Naive thymus-derived CD4-positive, alpha-beta T cell (primary cell): ENCODE measurements at regions not wholly inside any gene's neighbourhood (a gene's known extent, or its start where the extent isn't known, plus 50 kb on each side); places are given as distances from the start of the nearest gene placed in this dataset.

Experiments used
- ATAC-seq: fragments of 150-1000 bp; cut with Tn5 transposase; 2 replicates; pipeline ENCODE4 v1.10.0; 2021; ENCODE audit warnings: mild to moderate bottlenecking, moderate library complexity
- CTCF ChIA-PET: fragments of 350-600 bp; sonication (Branson Sonifier 250); formaldehyde crosslinking; loops from one replicate; lab custom pipeline; 2021; ENCODE audit warnings: antibody characterized with exemption; lab: Charles Lee
- POLR2A ChIA-PET: fragments of 350-600 bp; sonication (Branson Sonifier 250); formaldehyde crosslinking; loops from one replicate; lab custom pipeline; 2021; ENCODE audit warnings: antibody characterized with exemption, inconsistent platforms; lab: Charles Lee
- DNase-seq, 9 donors: peaks; one replicate each; pipeline versions ENCODE4 v3.0.0 to v3.0.0-alpha.2; 2020 to 2022; ENCODE audit warnings: mixed read lengths in 1 of 9
- H3K27ac ChIP-seq: one replicate; pipeline ENCODE4 v1.7.0; 2013; ENCODE audit warnings: mild to moderate bottlenecking, low read depth, low read length, moderate library complexity
- H3K27me3 ChIP-seq, 2 donors: one replicate each; pipeline ENCODE4 v1.7.0; 2013; ENCODE audit warnings: low read length in 2 of 2, mild to moderate bottlenecking in 2 of 2, moderate library complexity in 2 of 2; ENCODE audit not compliant: control insufficient read depth in 2 of 2, insufficient read depth in 2 of 2
- H3K36me3 ChIP-seq, 3 experiments: 1 replicate in 2 of 3; 2 replicates in 1 of 3; pipeline ENCODE4 v1.7.0; 2013; ENCODE audit warnings: low read length in 3 of 3, mild to moderate bottlenecking in 3 of 3, moderate library complexity in 1 of 3; ENCODE audit not compliant: insufficient read depth in 3 of 3, control insufficient read depth in 2 of 3
- H3K4me1 ChIP-seq, 2 donors: one replicate each; pipeline ENCODE4 v1.7.0; 2013; ENCODE audit warnings: low read length in 2 of 2, mild to moderate bottlenecking in 2 of 2, moderate library complexity in 1 of 2; ENCODE audit not compliant: control insufficient read depth in 2 of 2, insufficient read depth in 2 of 2
- H3K4me3 ChIP-seq: 2 replicates; pipeline ENCODE4 v1.7.0; 2013; ENCODE audit warnings: mild to moderate bottlenecking, low read length
- H3K9me3 ChIP-seq, 3 experiments: 1 replicate in 2 of 3; 2 replicates in 1 of 3; pipeline ENCODE4 v1.7.0; 2013; ENCODE audit warnings: low read length in 3 of 3; ENCODE audit not compliant: control insufficient read depth in 2 of 3
- H3K27ac Mint-ChIP-seq, 9 donors: one replicate each; pipeline ENCODE4 v1.8.0; 2020 to 2022; ENCODE audit warnings: mixed read lengths in 9 of 9, mild to moderate bottlenecking in 8 of 9, moderate library complexity in 5 of 9, inconsistent platforms in 2 of 9
- H3K27me3 Mint-ChIP-seq, 5 donors: one replicate each; pipeline ENCODE4 v1.8.0; 2021 to 2022; ENCODE audit warnings: mixed read lengths in 5 of 5, mild to moderate bottlenecking in 1 of 5
- H3K36me3 Mint-ChIP-seq, 5 donors: one replicate each; pipeline ENCODE4 v1.8.0; 2020 to 2022; ENCODE audit warnings: mixed read lengths in 5 of 5, mild to moderate bottlenecking in 3 of 5, inconsistent platforms in 1 of 5
- H3K4me1 Mint-ChIP-seq, 7 donors: one replicate each; pipeline ENCODE4 v1.8.0; 2020 to 2022; ENCODE audit warnings: mixed read lengths in 7 of 7, mild to moderate bottlenecking in 3 of 7, inconsistent platforms in 1 of 7
- H3K4me3 Mint-ChIP-seq, 10 donors: one replicate each; pipeline ENCODE4 v1.8.0; 2020 to 2022; ENCODE audit warnings: mild to moderate bottlenecking in 10 of 10, mixed read lengths in 10 of 10, moderate library complexity in 6 of 10, inconsistent platforms in 2 of 10
- H3K9me3 Mint-ChIP-seq, 11 donors: one replicate each; pipeline ENCODE4 v1.8.0; 2020 to 2022; ENCODE audit warnings: mixed read lengths in 11 of 11, mild to moderate bottlenecking in 4 of 11, inconsistent platforms in 1 of 11, moderate library complexity in 1 of 11
- intact Hi-C, 2 donors: fragments of 100-400 bp; cut with micrococcal nuclease; formaldehyde crosslinking; loops; one replicate each; pipeline ENCODE4 v1.15.1; 2023

DNA sequence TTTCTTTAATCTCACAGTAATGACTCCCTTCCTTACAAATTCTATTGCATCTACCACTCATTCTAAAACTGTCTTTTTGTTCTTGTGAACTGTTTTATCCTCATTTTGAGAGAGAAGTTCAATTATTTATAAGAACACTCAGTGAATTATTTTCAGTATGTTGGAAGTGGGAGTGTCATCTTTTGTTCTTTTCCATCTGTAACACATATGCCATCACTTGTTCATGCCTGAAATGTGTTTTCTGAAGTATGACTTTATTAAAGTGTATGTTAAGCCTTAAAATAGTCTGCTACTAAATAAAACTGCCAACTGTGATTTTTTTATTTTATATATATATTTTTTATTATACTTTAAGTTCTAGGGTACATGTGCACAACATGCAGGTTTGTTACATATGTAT lies 623.0 kb upstream of the CBLB start:
- Histone ChIP-seq H3K27me3 (no peaks in the 10 kb centered on the region), H3K4me3 (no peak overlapping the region), H3K4me1 (no peaks in the 10 kb centered on the region), H3K27ac (no peak overlapping the region), H3K36me3 (no peaks in the 10 kb centered on the region), H3K9me3 (no peaks in the 10 kb centered on the region)
- Mint-ChIP-seq H3K36me3 (no peaks in the 10 kb centered on the region), H3K27ac (no peak overlapping the region), H3K4me1 (no peaks in the 10 kb centered on the region), H3K4me3 (no peak overlapping the region), H3K9me3 (peaks cover 0 to 3% (median 0%) of the 10 kb centered on the region in 11 donors), H3K27me3 (no peaks in the 10 kb centered on the region)
- no peak for DNase-seq
- intact Hi-C loops: no loop called here
- ATAC-seq: no peak
- ChIA-PET CTCF (no interaction called here), POLR2A (no interaction called here)

- no peak overlapping the region for H3K4me3 ChIP-seq
- POLR2A ChIA-PET: no interaction called here
- Mint-ChIP-seq H3K4me3 (no peak overlapping the region), H3K27me3 (peaks cover 0 to 4% (median 0%) of the 10 kb centered on the region in 5 donors), H3K27ac (no peak overlapping the region), H3K4me1 (peaks cover 0 to 3% (median 0%) of the 10 kb centered on the region in 7 donors), H3K9me3 (peaks cover 0 to 1% (median 0%) of the 10 kb centered on the region in 11 donors), H3K36me3 (no peaks in the 10 kb centered on the region)
- DNase-seq (no peak), ATAC-seq (no peak)
- CTCF ChIA-PET: no interaction called here
- no peaks in the 10 kb centered on the region for H3K9me3 ChIP-seq
- H3K36me3 ChIP-seq: no peaks in the 10 kb centered on the region
- no peaks in the 10 kb centered on the region for H3K27me3 ChIP-seq
- H3K27ac ChIP-seq: no peak overlapping the region
- intact Hi-C loops: no loop called here
- H3K4me1 ChIP-seq: no peaks in the 10 kb centered on the region
Observed at GRCh38 chr3:106508331-106508893, 639.6 kb upstream of the CBLB start.

GRCh38 chr3:106510206-106510605 lies 641.4 kb upstream of the CBLB start:
- peaks cover 0 to 1% (median 0%) of the 10 kb centered on the region in 11 donors for H3K9me3 Mint-ChIP-seq
- no peaks in the 10 kb centered on the region for H3K36me3 ChIP-seq
- intact Hi-C loops: no loop called here
- peaks cover 0 to 3% (median 0%) of the 10 kb centered on the region in 7 donors for H3K4me1 Mint-ChIP-seq
- no peak overlapping the region for H3K4me3 Mint-ChIP-seq
- ChIA-PET CTCF (no interaction called here), POLR2A (interaction anchor here (0.7 kb wide), 1 partner anchor 13 kb away, joined by 4 read pairs; no protein-coding TSS in a partner anchor)
- peaks cover 0 to 3% (median 0%) of the 10 kb centered on the region in 5 donors for H3K27me3 Mint-ChIP-seq
- no peak for ATAC-seq
- DNase-seq: no peak
- no peaks in the 10 kb centered on the region for H3K9me3 ChIP-seq
- no peak overlapping the region for H3K27ac ChIP-seq
- H3K27ac Mint-ChIP-seq: no peak overlapping the region
- no peaks in the 10 kb centered on the region for H3K27me3 ChIP-seq
- H3K4me3 ChIP-seq: no peak overlapping the region
- no peaks in the 10 kb centered on the region for H3K4me1 ChIP-seq
- H3K36me3 Mint-ChIP-seq: no peaks in the 10 kb centered on the region

DNA sequence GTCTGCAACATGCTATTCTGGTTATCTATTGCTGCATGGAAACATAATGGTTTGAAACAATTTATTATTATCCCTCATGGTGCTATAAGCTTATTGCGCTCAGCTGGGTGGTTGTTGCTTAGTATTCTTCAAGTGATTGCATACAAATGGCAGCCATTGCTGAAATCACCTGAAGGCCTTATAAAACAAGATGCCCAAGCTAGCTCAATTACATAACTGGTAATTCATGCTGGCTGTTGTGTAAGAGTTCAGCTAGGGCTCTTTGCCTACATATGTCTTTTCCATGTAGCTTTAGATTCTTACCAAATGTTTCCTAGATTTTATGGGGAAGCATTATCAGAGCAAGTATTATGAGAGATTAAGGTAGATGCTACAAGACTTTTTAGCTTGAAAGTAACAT lies 644.0 kb upstream of the CBLB start:
- DNase-seq (no peak), ATAC-seq (no peak)
- H3K4me1 ChIP-seq: no peaks in the 10 kb centered on the region
- no peak overlapping the region for H3K27ac Mint-ChIP-seq
- H3K4me1 Mint-ChIP-seq: no peaks in the 10 kb centered on the region
- H3K27me3 Mint-ChIP-seq: no peaks in the 10 kb centered on the region
- no peaks in the 10 kb centered on the region for H3K27me3 ChIP-seq
- H3K4me3 Mint-ChIP-seq: no peak overlapping the region
- no peaks in the 10 kb centered on the region for H3K36me3 ChIP-seq
- H3K36me3 Mint-ChIP-seq: no peaks in the 10 kb centered on the region
- H3K9me3 ChIP-seq: no peaks in the 10 kb centered on the region
- intact Hi-C loops: no loop called here
- H3K27ac ChIP-seq: no peak overlapping the region
- ChIA-PET CTCF (no interaction called here), POLR2A (no interaction called here)
- H3K4me3 ChIP-seq: no peak overlapping the region
- H3K9me3 Mint-ChIP-seq: no peaks in the 10 kb centered on the region

- ATAC-seq (no peak), DNase-seq (no peak)
- ChIA-PET CTCF (no interaction called here), POLR2A (no interaction called here)
- H3K27ac Mint-ChIP-seq: no peak overlapping the region
- no peaks in the 10 kb centered on the region for H3K36me3 Mint-ChIP-seq
- Histone ChIP-seq H3K36me3 (no peaks in the 10 kb centered on the region), H3K4me3 (no peak overlapping the region), H3K4me1 (no peaks in the 10 kb centered on the region), H3K27ac (no peak overlapping the region), H3K27me3 (no peaks in the 10 kb centered on the region), H3K9me3 (no peaks in the 10 kb centered on the region)
- no peaks in the 10 kb centered on the region for H3K4me1 Mint-ChIP-seq
- H3K4me3 Mint-ChIP-seq: no peak overlapping the region
- no peaks in the 10 kb centered on the region for H3K27me3 Mint-ChIP-seq
- no peaks in the 10 kb centered on the region for H3K9me3 Mint-ChIP-seq
- intact Hi-C loops: no loop called here
Observed at GRCh38 chr3:106514431-106514830, 645.6 kb upstream of the CBLB start.

- Histone ChIP-seq H3K4me3 (no peak overlapping the region), H3K27ac (no peak overlapping the region), H3K4me1 (no peaks in the 10 kb centered on the region), H3K36me3 (no peaks in the 10 kb centered on the region), H3K9me3 (no peaks in the 10 kb centered on the region), H3K27me3 (no peaks in the 10 kb centered on the region)
- Mint-ChIP-seq H3K27me3 (peaks cover 0 to 6% (median 0%) of the 10 kb centered on the region in 5 donors), H3K4me3 (no peak overlapping the region), H3K27ac (no peak overlapping the region), H3K4me1 (no peaks in the 10 kb centered on the region), H3K36me3 (no peaks in the 10 kb centered on the region), H3K9me3 (peaks cover 0 to 6% (median 0%) of the 10 kb centered on the region in 11 donors)
- ChIA-PET CTCF (no interaction called here), POLR2A (no interaction called here)
- no peak for DNase-seq
- no peak for ATAC-seq
- intact Hi-C loops: loop anchor here in 1 of 2 donors (2.0 kb wide), 1 partner anchor 34 kb away; no protein-coding TSS in a partner anchor
Observed at GRCh38 chr3:106518516-106518915, 649.7 kb upstream of the CBLB start.

DNA sequence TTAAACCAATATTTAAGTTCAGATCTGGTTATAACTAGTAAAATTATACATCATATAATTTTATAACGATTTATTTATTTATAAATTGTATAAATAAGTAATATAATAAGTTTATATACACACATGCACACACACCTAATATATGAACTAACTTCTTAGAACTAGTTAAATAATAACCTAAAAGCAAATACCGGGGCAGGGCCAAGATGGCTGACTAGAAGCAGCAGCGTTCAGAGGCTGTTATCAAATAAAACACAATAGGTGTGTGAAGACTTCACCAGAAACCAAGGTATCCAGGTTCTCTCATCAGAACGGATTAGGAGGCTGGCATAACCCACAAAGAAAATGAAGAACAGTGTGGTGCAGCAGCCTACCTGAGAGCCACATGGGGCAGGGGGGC lies 653.6 kb upstream of the CBLB start:
- ChIA-PET CTCF (no interaction called here), POLR2A (no interaction called here)
- Histone ChIP-seq H3K9me3 (no peaks in the 10 kb centered on the region), H3K4me3 (no peak overlapping the region), H3K4me1 (no peaks in the 10 kb centered on the region), H3K27me3 (no peaks in the 10 kb centered on the region), H3K27ac (no peak overlapping the region), H3K36me3 (no peaks in the 10 kb centered on the region)
- H3K4me1 Mint-ChIP-seq: peaks cover 0 to 4% (median 0%) of the 10 kb centered on the region in 7 donors
- ATAC-seq (no peak), DNase-seq (no peak)
- no peak overlapping the region for H3K4me3 Mint-ChIP-seq
- H3K27ac Mint-ChIP-seq: no peak overlapping the region
- intact Hi-C loops: no loop called here
- H3K36me3 Mint-ChIP-seq: peaks cover 0 to 11% (median 0%) of the 10 kb centered on the region in 5 donors
- H3K27me3 Mint-ChIP-seq: peaks cover 0 to 6% (median 0%) of the 10 kb centered on the region in 5 donors
- H3K9me3 Mint-ChIP-seq: peaks cover 0 to 26% (median 0%) of the 10 kb centered on the region in 11 donors
